Activated naive CD4-positive, alpha-beta T cell treated with anti-CD3 and anti-CD28 coated beads, Interleukin-2, amount 50 U/mL, for 16 hours (primary cell): ENCODE measurements at regions not wholly inside any gene's neighbourhood (a gene's known extent, or its start where the extent isn't known, plus 50 kb on each side); places are given as distances from the start of the nearest gene placed in this dataset.
A peak's percentile ranks its signal among the peaks of the same experiment; 100 is the strongest.

ENCODE experiments used
- DNase-seq: peaks from one replicate; pipeline ENCODE4 v3.0.0-alpha.2; 2020

- no peak for DNase-seq
Observed at GRCh38 chr11:128407962-128408361, 179.4 kb downstream of the ETS1 start.

DNA sequence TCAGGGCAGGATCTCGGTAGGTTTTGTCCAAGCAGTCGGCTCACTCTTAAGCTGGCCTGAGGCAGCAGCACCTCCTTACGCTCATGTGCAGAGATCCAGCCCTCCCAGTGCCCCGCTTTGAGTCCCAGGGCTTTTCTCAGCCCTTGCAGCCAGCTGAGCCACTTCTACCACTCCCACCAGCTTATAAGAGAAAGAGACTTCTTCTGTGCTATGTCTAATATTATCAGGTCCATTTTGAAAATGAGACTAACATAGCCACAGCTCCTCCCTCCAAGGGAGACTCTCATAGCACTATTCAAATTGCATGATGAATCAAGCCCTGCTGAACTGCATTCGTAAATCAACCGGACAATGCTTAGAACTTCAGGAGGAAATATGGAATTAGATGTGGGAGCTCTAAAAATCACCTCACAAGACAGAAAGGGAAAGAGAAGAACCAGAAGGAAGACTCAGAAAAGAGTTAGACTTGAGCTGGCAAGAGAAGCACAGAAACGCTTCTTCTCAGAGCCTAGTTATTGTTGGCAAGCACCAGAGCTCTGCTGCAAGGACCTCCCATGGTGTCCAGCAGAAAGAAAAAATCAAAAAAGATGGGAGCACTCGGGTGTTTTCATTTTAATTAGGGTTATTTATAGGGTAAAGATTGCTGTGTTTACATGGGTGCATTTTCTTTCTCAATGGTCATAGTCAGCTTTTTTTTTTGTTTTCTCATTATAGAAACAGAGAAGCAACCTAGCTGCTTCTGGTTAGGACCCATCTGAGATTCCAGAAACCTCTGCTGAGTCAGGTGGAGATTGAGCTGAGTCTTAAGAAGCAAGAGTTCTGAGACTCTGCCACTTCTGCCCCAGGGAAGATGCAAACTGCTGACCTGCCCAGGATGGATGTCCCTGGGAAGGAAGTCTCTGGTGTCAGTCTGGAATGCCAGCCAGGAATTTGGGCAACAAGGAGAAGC lies 181.4 kb downstream of the ETS1 start:
- DNase-seq, result no peak

- no peak for DNase-seq
Observed at GRCh38 chr11:128405112-128405511, 182.2 kb downstream of the ETS1 start.

DNA sequence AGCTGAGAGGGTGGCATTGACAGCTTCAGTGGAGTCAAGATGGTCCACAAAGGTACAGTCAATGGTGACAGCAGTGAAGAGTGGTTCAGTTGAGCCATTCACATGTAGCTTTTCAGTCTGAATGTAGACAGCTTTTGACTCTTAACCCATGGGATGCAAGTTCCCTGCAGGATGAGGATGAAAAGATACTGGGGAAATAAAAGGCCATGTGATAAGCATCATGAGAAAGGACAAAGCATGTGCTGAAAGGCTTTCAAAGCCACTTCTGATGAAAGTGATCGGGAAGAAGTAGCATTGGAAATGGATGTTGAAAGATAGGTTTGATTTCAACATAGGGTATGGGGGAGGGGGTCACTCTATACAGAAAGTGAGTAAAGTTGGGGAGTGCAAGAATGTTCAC lies 182.9 kb downstream of the ETS1 start:
- no peak for DNase-seq

- no peak for DNase-seq
Observed at GRCh38 chr11:128400382-128401203, 186.8 kb downstream of the ETS1 start.

- no peak for DNase-seq
Observed at GRCh38 chr11:128399251-128400121, 187.9 kb downstream of the ETS1 start.

DNA sequence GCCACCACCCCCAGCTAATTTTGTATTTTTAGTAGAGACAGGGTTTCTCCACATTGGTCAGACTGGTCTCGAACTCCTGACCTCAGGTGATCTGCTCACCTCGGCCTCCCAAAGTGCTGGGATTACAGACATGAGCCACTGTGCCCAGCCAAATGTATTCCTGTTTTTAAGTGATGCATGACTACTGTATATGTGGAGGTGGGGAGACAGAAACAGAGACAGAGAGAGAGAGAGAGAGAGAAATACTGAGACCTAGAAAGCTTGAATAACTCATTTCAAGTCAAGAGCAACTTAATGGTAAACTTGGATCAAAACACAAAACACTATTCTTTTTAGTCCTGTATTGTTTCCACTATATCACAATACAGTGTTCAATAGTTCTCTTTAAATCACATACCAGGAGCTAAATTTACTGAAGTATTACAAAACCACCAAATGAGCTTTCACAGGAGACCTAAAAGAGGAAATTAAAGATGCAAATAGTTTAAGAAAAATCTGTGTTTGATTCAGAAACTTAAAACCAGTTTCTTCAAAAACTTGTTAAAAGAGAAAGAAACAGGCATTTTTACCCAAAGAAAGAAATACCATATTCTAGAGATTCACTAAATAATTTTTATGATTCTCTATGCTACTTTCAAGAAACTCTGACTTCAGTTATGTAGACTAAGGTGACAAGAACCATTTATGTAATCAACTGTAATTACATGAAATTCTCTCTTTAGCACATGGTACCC lies 188.7 kb downstream of the ETS1 start:
- no peak for DNase-seq

DNA sequence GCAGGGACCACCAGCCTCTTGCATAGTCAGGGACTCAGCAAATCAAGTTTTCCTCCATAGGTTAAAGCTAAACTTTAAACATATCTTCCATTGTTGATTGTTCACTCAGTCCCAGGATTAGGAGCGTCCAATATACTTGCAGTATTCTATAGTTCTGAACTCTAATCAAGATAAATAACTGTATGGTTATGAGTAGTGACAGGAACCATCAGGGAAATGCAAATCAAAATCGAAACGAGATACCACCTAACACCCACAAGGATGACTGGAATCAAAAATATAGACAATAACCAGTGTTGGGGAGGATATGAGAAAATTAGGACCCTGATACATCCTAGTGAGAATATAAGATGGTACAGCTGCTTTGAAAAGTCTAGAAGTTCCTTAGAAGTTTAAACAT lies 190.0 kb downstream of the ETS1 start:
- no peak for DNase-seq

DNA sequence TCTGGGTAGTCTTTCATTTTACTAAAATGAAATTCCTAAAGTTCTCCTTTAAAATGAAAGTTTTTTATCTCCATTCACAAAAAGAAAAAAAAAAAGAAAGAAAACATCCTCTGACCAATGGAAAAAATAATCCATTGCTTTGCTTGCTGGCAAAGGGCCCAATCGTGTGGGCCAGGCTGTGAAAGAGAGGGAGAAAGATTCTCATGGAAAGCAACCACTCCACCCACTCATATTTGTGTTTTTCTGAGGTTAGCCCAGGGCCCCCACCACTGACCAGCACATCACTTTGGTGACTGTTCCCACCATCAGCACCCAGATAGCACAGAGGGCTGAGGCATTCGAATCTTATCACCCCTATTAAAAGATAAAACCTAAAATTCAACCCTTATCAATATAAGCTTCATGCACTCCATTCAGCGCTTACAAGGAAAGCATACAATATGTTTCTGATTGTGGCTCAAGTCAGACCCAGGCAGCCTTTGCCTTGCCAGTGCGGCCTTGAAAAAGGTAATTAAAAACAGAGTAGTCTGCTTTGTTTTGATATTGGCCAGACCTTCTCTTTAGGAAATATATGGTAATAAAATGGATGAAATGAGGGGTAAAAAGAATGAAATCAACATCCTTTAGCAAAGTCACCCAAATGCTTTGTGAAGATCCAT lies 192.8 kb downstream of the ETS1 start:
- DNase-seq, result no peak

DNA sequence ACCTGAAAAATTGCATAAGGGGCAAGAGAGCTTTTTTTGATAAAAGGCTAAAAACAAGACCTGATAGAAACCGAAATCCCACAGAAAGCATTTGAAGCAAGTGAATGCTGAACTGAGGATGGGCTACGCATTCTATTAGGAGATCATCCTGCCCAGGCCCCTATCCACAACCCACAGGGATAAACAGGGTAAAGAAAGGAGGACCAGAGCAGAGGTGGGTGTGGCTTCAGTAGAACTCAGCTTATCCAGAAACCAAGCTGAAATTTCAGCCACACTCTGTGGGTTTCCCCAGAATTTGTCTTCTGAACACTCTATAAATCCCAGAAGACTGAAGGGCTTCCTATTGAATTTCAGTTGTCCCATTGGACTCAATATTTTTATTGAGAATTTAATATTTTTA lies 195.1 kb downstream of the ETS1 start:
- DNase-seq, result no peak

GRCh38 chr11:128391811-128392210 lies 195.5 kb downstream of the ETS1 start:
- DNase-seq, result no peak

- DNase-seq, result no peak
Observed at GRCh38 chr11:128390246-128390645, 197.1 kb downstream of the ETS1 start.

DNA sequence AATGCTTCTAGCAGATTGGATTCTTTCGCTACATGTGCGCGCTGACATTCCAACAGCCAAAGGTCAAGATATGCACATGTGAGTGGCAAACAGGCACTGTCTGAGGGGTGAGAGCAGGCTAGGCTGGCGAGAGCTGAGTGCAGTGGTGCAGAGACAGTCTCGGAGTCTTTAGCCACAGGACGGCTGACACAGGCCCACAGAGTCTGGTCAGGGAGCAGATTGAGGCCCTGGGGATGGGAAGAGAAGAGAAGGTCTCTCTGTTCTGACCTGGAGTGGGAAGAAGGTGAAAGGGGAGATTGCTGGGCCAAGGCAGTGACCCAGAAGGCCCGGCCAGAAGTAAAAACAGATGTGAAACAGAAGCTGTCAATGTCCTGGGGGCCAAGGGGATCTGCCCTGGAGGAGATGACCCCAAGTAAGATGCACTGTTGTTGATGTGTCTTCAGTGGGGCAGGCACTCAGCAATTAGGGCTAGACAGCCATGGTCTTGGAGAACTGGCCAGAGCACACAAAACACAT lies 197.8 kb downstream of the ETS1 start:
- no peak for DNase-seq

DNA sequence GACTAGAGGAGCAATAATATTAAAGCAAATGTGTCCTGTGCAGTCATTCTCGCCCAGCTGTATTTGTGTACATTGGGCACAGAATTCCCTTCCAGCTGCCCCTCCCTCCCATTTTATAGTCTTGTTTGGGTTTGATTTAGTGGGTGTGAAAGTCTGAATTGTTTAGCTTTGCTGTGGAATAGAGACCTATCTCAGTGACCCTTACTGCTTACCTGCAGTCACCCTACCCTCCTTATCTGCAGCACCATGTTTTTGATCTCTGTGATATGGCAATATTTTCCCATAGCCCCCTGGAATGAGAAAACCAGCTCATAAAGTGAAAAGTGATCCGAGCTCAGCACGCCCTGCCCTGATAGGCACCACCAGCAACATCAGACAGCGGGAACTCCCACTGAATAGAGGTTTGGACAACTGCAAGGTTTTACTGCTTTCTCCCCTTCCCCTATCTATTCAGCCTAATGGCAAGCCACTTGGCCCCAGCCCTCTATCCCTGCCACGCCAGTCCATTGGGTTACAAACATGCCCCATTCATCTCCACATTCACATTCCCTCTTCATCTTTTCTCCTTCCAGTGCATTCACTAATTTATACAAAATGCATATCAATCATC lies 199.0 kb downstream of the ETS1 start:
- DNase-seq, result no peak

- DNase-seq, result peak; percentile 33
Observed at GRCh38 chr11:128379587-128380580, 207.5 kb downstream of the ETS1 start.

GRCh38 chr11:128375961-128376360 lies 211.4 kb downstream of the ETS1 start:
- no peak for DNase-seq

DNA sequence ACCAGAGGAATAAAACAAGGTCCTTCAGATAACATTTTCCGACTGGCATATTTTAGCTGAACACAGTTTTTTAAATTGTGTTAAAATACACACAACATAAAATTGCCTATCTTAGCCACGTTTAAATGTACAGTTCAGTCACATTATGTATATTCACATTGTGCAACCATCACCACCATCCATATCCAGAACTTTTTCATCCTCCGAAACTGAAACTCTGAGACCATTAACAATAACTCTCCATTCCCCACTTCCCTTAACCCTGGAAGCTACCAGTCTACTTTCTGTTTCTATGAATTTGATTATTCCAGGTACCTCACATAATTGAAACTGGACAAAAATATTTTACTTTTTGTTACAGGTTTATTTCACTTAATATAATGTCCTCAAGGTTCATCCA lies 213.3 kb downstream of the ETS1 start:
- DNase-seq, result no peak

- no peak for DNase-seq
Observed at GRCh38 chr11:128372977-128373376, 214.4 kb downstream of the ETS1 start.

- no peak for DNase-seq
Observed at GRCh38 chr11:128367573-128367972, 219.8 kb downstream of the ETS1 start.

- DNase-seq, result no peak
Observed at GRCh38 chr11:128365044-128365443, 222.3 kb downstream of the ETS1 start.
